K562 (cell line): ENCODE measurements at regions not wholly inside any gene's neighbourhood (a gene's known extent, or its start where the extent isn't known, plus 50 kb on each side); places are given as distances from the start of the nearest gene placed in this dataset.

Experiments used
- ATAC-seq: fragments of 200-7000 bp; cut with Tn5 transposase; 3 replicates; pipeline ENCODE4 v1.9.1; 2020; ENCODE audit warnings: moderate library complexity
- BruUV-seq: library from RNA; stranded (reverse); fragments of 400-500 nt; replicated peaks from 2 replicates; lab custom pipeline; 2021; lab: Mats Ljungman, UMichigan
- CTCF ChIA-PET: fragments of 300-600 bp; formaldehyde crosslinking; extraction: SDS; loops from one replicate; lab custom pipeline; 2021; ENCODE audit warnings: low intra/inter-chr PET ratio; lab: Yijun Ruan, JAX
- POLR2A ChIA-PET: fragments of 300-600, 350-650 bp; sonication (Branson Sonifier 250); formaldehyde crosslinking; extraction: SDS; loops from one replicate; lab custom pipeline; 2021; ENCODE audit warnings: antibody characterized with exemption, inconsistent platforms; lab: Yijun Ruan, JAX
- DNase-seq, 4 experiments: peaks; one replicate each; pipeline versions ENCODE4 v3.0.0 to v3.0.0-alpha.2; 2011 to 2018; ENCODE audit warnings: low spot score in 3 of 4, mixed read lengths in 3 of 4; ENCODE audit errors: extremely low read depth in 1 of 4
- FAIRE-seq: peaks from 2 replicates; lab custom pipeline; 2011; peaks lifted over from hg19 to GRCh38; lab: Jason Lieb, UNC
- H2AFZ ChIP-seq: 2 replicates; pipeline ENCODE4 v1.6.0; 2011; ENCODE audit warnings: low read depth, low read length, control low read depth, inconsistent platforms
- H3K27ac ChIP-seq: fragments of 200-600 bp; 3 replicates; pipeline ENCODE4 v1.8.0; 2011; ENCODE audit warnings: low read depth, mild to moderate bottlenecking, control low read depth, inconsistent platforms, low read length, moderate library complexity, mixed read lengths; ENCODE audit errors: extremely low read depth
- H3K27me3 ChIP-seq, 2 experiments: fragments of 300-600 bp in 1 of 2; 2 replicates in 1 of 2; 3 replicates in 1 of 2; pipeline versions ENCODE4 v1.6.0 to v1.8.0; 2011; ENCODE audit warnings: inconsistent platforms in 2 of 2, low read length in 2 of 2, mild to moderate bottlenecking in 1 of 2, mixed read lengths in 1 of 2, moderate library complexity in 1 of 2; ENCODE audit not compliant: control insufficient read depth in 2 of 2, insufficient read depth in 2 of 2
- H3K36me3 ChIP-seq: fragments of 300-600 bp; 3 replicates; pipeline ENCODE4 v1.8.0; 2011; ENCODE audit warnings: mild to moderate bottlenecking, low read length, inconsistent platforms; ENCODE audit not compliant: control insufficient read depth, insufficient read depth
- H3K4me1 ChIP-seq, 2 experiments: fragments of 200-600 bp in 1 of 2; replicated peaks in 1 of 2; 2 replicates in 1 of 2; 3 replicates in 1 of 2; pipeline versions ENCODE4 v1.5.1 to v1.8.0; 2011; ENCODE audit warnings: inconsistent platforms in 2 of 2, low read length in 2 of 2, mild to moderate bottlenecking in 1 of 2, mixed read lengths in 1 of 2, moderate library complexity in 1 of 2; ENCODE audit not compliant: control insufficient read depth in 2 of 2, insufficient read depth in 2 of 2
- H3K4me2 ChIP-seq: 2 replicates; pipeline ENCODE4 v1.6.1; 2011; ENCODE audit warnings: low read length, control low read depth, inconsistent platforms, mixed read lengths; ENCODE audit not compliant: insufficient read depth
- H3K4me3 ChIP-seq: fragments of 200-600 bp; sonication (generic), shearing (Covaris generic); 2 replicates; pipeline ENCODE4 v1.5.1; 2016; ENCODE audit warnings: control low read depth, inconsistent platforms
- H3K79me2 ChIP-seq: fragments of 200-600 bp; 3 replicates; pipeline ENCODE4 v1.8.0; 2011; ENCODE audit warnings: low read length, inconsistent platforms; ENCODE audit not compliant: control insufficient read depth, insufficient read depth
- H3K9ac ChIP-seq, 2 experiments: 2 replicates each; pipeline versions ENCODE4 v1.6.0 to v1.6.1; 2011; ENCODE audit warnings: low read depth in 2 of 2, low read length in 2 of 2, control low read depth in 1 of 2, inconsistent platforms in 1 of 2, mild to moderate bottlenecking in 1 of 2, mixed read lengths in 1 of 2; ENCODE audit not compliant: insufficient read depth in 1 of 2
- H3K9me1 ChIP-seq: one replicate; pipeline ENCODE4 v1.6.0; 2011; ENCODE audit warnings: inconsistent platforms, mild to moderate bottlenecking, low read length, moderate library complexity; ENCODE audit not compliant: control insufficient read depth, insufficient read depth
- H3K9me3 ChIP-seq: replicated peaks from 2 replicates; pipeline ENCODE4 v1.5.1; 2011; ENCODE audit warnings: low read depth, low read length, inconsistent platforms; ENCODE audit not compliant: control insufficient read depth, insufficient read depth
- H4K20me1 ChIP-seq: replicated peaks from 2 replicates; pipeline ENCODE4 v1.6.1; 2011; ENCODE audit warnings: low read length, inconsistent platforms, mixed read lengths; ENCODE audit not compliant: control insufficient read depth, insufficient read depth
- CHCHD3 ChIP-seq: fragments of 250-450 bp; sonication (Bioruptor Pico); IDR thresholded peaks from 2 replicates; pipeline ENCODE4 v2.1.2; 2022; ENCODE audit warnings: mild to moderate bottlenecking
- CHD1 ChIP-seq: fragments of 200-600 bp; sonication (generic); IDR thresholded peaks from one replicate; pipeline ENCODE4 v1.6.1; 2012; ENCODE audit warnings: mild to moderate bottlenecking, moderate library complexity, low read length, inconsistent platforms
- KLF13 ChIP-seq: fragments of 450-650 bp; IDR thresholded peaks from 2 replicates; pipeline ENCODE4 v1.6.1; 2016; ENCODE audit warnings: missing genetic modification characterization, low read depth, mild to moderate bottlenecking, missing compliant biosample characterization, moderate library complexity, borderline replicate concordance
- L3MBTL2 ChIP-seq: fragments of 450-650 bp; IDR thresholded peaks from 2 replicates; pipeline ENCODE4 v1.6.1; 2016; ENCODE audit warnings: mild to moderate bottlenecking, moderate library complexity
- MYC ChIP-seq, 2 experiments: fragments of 250-450 bp in 1 of 2; sonication (Bioruptor Pico) in 1 of 2; IDR thresholded peaks; 2 replicates each; pipeline versions ENCODE4 v1.5.1 to v1.6.1; 2012 to 2021; ENCODE audit warnings: low read depth in 2 of 2, borderline replicate concordance in 1 of 2, improper control_type of control experiment in 1 of 2, low read length in 1 of 2, mild to moderate bottlenecking in 1 of 2, moderate library complexity in 1 of 2
- NCOA4 ChIP-seq: fragments of 450-650 bp; IDR thresholded peaks from 2 replicates; pipeline ENCODE4 v1.6.1; 2018; ENCODE audit warnings: mild to moderate bottlenecking; ENCODE audit not compliant: partially characterized antibody
- NEUROD1 ChIP-seq: fragments of 150-350 bp; IDR thresholded peaks from 2 replicates; pipeline ENCODE4 v1.6.1; 2014; ENCODE audit warnings: borderline replicate concordance, low read length, low read depth; ENCODE audit not compliant: partially characterized antibody
- NONO ChIP-seq, 2 experiments: fragments of 200-400 bp in 1 of 2; fragments of 450-650 bp in 1 of 2; formaldehyde crosslinking in 1 of 2; IDR thresholded peaks; 2 replicates each; pipeline ENCODE4 v1.6.1; 2017; ENCODE audit warnings: low read depth in 2 of 2, mild to moderate bottlenecking in 2 of 2, moderate library complexity in 2 of 2, low read length in 1 of 2
- SMAD4 ChIP-seq: fragments of 250-450 bp; sonication (Bioruptor Pico); conservative IDR thresholded peaks from 2 replicates; pipeline ENCODE4 v1.8.0; 2021; ENCODE audit warnings: inconsistent platforms, mild to moderate bottlenecking, moderate library complexity
- TAF15 ChIP-seq: fragments of 200-400 bp; formaldehyde crosslinking; IDR thresholded peaks from 2 replicates; pipeline ENCODE4 v1.6.1; 2017; ENCODE audit warnings: mild to moderate bottlenecking, low read depth, low read length, moderate library complexity
- YBX1 ChIP-seq: fragments of 450-650 bp; IDR thresholded peaks from 2 replicates; pipeline ENCODE4 v1.7.1; 2016; ENCODE audit warnings: mild to moderate bottlenecking
- ZNF212 ChIP-seq: fragments of 450-650 bp; formaldehyde crosslinking; IDR thresholded peaks from 2 replicates; pipeline ENCODE4 v1.4.0; 2020; ENCODE audit warnings: mild to moderate bottlenecking
- WGBS: fragments of 100-300 bp; shearing (Covaris generic); methylation state at CpG from one replicate; pipeline ENCODE4 v1.1.6; 2016; ENCODE audit warnings: low coverage, mixed read lengths; ENCODE audit not compliant: insufficient coverage; ENCODE audit errors: missing lambda C conversion rate; 5-methylcytosine and 5-hydroxymethylcytosine counted together
- in situ Hi-C: fragments of 300-500 bp; cut with MboI; formaldehyde crosslinking; loops from 4 replicates; pipeline ENCODE4 v1.15.0; 2018; ENCODE audit warnings: inconsistent platforms, mixed read lengths
- intact Hi-C: fragments of 100-400 bp; cut with micrococcal nuclease; formaldehyde crosslinking; loops from 2 replicates; pipeline ENCODE4 v1.14.2; 2022
- TF ChIP-seq, protein P1 (sequence below): fragments of 250-450 bp; sonication (Bioruptor Pico); IDR thresholded peaks from 2 replicates; pipeline ENCODE4 v1.8.0; 2021; ENCODE audit warnings: moderate library complexity, mild to moderate bottlenecking, inconsistent platforms
- TF ChIP-seq, protein P2 (sequence below): fragments of 450-650 bp; IDR thresholded peaks from 2 replicates; pipeline ENCODE4 v1.6.1; 2016; ENCODE audit warnings: low read depth, mild to moderate bottlenecking, moderate library complexity
- TF ChIP-seq, protein P3 (sequence below): sonication (generic); formaldehyde crosslinking; IDR thresholded peaks from 2 replicates; pipeline ENCODE4 v1.8.0; 2023; ENCODE audit warnings: mild to moderate bottlenecking, missing genetic modification reagents

DNA sequence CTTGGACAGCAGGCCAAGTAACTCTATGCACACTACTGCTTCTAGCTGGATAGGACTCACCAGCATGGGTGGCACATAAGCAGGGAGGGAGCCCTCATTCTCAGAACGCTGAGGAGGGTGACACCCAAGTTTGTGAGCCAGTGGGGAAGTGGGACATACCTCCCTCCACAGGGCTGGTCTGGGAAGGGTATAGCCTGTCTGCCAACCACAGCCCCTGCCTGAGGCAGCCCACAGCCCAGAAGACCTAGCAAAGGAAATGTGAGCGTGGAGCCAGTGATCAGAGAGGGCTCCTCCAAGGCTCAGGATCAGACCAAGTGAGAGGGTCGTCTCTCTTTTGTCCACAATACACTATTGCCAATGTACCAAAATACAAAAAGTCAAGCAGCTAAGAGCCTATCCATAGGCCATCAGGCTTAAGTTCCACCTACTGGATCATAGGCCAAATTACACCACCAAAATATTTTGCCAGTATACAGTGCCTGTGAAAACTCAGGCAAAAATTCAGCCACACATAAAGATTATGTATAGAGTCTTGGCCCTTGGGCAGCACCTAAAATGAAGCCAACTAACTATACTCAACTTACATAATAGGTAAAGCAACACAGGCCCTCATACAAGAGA, 1203.1 kb downstream of the PCDH18 start:
- no peaks in the 10 kb centered on the region for H4K20me1 ChIP-seq
- H3K4me3 ChIP-seq = no peak overlapping the region
- WGBS = 0% methylated on average over 3 of the region's 3 CpGs
- ATAC-seq = no peak
- in situ Hi-C loops (no loop called here), intact Hi-C loops (no loop called here)
- H3K4me2 ChIP-seq = no peak overlapping the region
- ChIA-PET CTCF (no interaction called here), POLR2A (interaction anchor here (0.6 kb wide), 1 partner anchor 393 kb away, joined by 3 read pairs; no protein-coding TSS in a partner anchor)
- H3K9ac ChIP-seq = no peak overlapping the region
- no peak for DNase-seq
- no peaks in the 10 kb centered on the region for H3K79me2 ChIP-seq
- no peaks in the 10 kb centered on the region for H3K27me3 ChIP-seq
- FAIRE-seq = no peak
- H3K27ac ChIP-seq = no peak overlapping the region
- BruUV-seq = no TSS peak
- H2AFZ ChIP-seq = no peak overlapping the region
- H3K4me1 ChIP-seq = no peaks in the 10 kb centered on the region
- H3K9me1 ChIP-seq = no peaks in the 10 kb centered on the region
- H3K9me3 ChIP-seq = no peaks in the 10 kb centered on the region
- H3K36me3 ChIP-seq = no peaks in the 10 kb centered on the region
- TF ChIP-seq CHCHD3 (CRISPR knock-in tag) = no peak
- no peak for TF ChIP-seq KLF13 (tag)
- no peak for TF ChIP-seq L3MBTL2
- TF ChIP-seq SMAD4 (CRISPR knock-in tag) = no peak
- no peak for TF ChIP-seq TAF15
- TF ChIP-seq, protein P1, sequence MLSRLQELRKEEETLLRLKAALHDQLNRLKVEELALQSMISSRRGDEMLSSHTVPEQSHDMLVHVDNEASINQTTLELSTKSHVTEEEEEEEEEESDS (CRISPR knock-in tag) = no peak
- no peak for TF ChIP-seq ZNF212 (CRISPR knock-in tag)
- no peak for TF ChIP-seq MYC (IDR thresholded peaks at IDR 0.05; ENCODE audit: low read depth, low read length)
- TF ChIP-seq MYC (CRISPR knock-in tag; IDR thresholded peaks at IDR 0.05; ENCODE audit: borderline replicate concordance, low read depth) = no peak
- no peak for TF ChIP-seq NCOA4
- TF ChIP-seq NEUROD1 = no peak
- TF ChIP-seq, protein P2, sequence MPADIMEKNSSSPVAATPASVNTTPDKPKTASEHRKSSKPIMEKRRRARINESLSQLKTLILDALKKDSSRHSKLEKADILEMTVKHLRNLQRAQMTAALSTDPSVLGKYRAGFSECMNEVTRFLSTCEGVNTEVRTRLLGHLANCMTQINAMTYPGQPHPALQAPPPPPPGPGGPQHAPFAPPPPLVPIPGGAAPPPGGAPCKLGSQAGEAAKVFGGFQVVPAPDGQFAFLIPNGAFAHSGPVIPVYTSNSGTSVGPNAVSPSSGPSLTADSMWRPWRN = no peak
- no peak for TF ChIP-seq YBX1
- TF ChIP-seq CHD1 = no peak
- no peak for TF ChIP-seq NONO (IDR thresholded peaks at IDR 0.05; ENCODE audit: low read depth in 2 of 2, low read length in 1 of 2)
- TF ChIP-seq, protein P3, sequence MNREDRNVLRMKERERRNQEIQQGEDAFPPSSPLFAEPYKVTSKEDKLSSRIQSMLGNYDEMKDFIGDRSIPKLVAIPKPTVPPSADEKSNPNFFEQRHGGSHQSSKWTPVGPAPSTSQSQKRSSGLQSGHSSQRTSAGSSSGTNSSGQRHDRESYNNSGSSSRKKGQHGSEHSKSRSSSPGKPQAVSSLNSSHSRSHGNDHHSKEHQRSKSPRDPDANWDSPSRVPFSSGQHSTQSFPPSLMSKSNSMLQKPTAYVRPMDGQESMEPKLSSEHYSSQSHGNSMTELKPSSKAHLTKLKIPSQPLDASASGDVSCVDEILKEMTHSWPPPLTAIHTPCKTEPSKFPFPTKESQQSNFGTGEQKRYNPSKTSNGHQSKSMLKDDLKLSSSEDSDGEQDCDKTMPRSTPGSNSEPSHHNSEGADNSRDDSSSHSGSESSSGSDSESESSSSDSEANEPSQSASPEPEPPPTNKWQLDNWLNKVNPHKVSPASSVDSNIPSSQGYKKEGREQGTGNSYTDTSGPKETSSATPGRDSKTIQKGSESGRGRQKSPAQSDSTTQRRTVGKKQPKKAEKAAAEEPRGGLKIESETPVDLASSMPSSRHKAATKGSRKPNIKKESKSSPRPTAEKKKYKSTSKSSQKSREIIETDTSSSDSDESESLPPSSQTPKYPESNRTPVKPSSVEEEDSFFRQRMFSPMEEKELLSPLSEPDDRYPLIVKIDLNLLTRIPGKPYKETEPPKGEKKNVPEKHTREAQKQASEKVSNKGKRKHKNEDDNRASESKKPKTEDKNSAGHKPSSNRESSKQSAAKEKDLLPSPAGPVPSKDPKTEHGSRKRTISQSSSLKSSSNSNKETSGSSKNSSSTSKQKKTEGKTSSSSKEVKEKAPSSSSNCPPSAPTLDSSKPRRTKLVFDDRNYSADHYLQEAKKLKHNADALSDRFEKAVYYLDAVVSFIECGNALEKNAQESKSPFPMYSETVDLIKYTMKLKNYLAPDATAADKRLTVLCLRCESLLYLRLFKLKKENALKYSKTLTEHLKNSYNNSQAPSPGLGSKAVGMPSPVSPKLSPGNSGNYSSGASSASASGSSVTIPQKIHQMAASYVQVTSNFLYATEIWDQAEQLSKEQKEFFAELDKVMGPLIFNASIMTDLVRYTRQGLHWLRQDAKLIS = no peak
